WTC11 (cell line): ENCODE measurements at regions not wholly inside any gene's neighbourhood (a gene's known extent, or its start where the extent isn't known, plus 50 kb on each side); places are given as distances from the start of the nearest gene placed in this dataset.

Source experiments
- ATAC-seq: fragments of 200-7000 bp; cut with Tn5 transposase; 2 replicates; pipeline ENCODE4 v1.10.0; 2021; ENCODE audit warnings: mild to moderate bottlenecking, moderate library complexity
- CTCF ChIA-PET: fragments of 300-600 bp; sonication (Branson Sonifier 250); formaldehyde crosslinking; loops from one replicate; lab custom pipeline; 2021; ENCODE audit warnings: antibody characterized with exemption; lab: Charles Lee
- POLR2A ChIA-PET: fragments of 350-600 bp; sonication (Branson Sonifier 250); formaldehyde crosslinking; loops from one replicate; lab custom pipeline; 2021; ENCODE audit warnings: antibody characterized with exemption; lab: Charles Lee
- DNase-seq: peaks from one replicate; pipeline ENCODE4 v3.0.0; 2021; ENCODE audit warnings: low spot score
- H3K27ac Mint-ChIP-seq: 2 replicates; pipeline ENCODE4 v1.8.0; 2021; ENCODE audit warnings: mixed read lengths
- H3K27me3 Mint-ChIP-seq: 2 replicates; pipeline ENCODE4 v1.8.0; 2021; ENCODE audit warnings: low read depth, mild to moderate bottlenecking, moderate library complexity, mixed read lengths
- H3K36me3 Mint-ChIP-seq: 2 replicates; pipeline ENCODE4 v1.8.0; 2021; ENCODE audit warnings: mixed read lengths
- H3K4me1 Mint-ChIP-seq: 2 replicates; pipeline ENCODE4 v1.8.0; 2022; ENCODE audit warnings: mixed read lengths
- H3K4me3 Mint-ChIP-seq: 2 replicates; pipeline ENCODE4 v1.8.0; 2021; ENCODE audit warnings: mild to moderate bottlenecking, moderate library complexity, mixed read lengths
- H3K9me3 Mint-ChIP-seq: 2 replicates; pipeline ENCODE4 v1.8.0; 2021; ENCODE audit warnings: mixed read lengths
- AFF4 ChIP-seq: sonication (generic); formaldehyde crosslinking; IDR thresholded peaks from 2 replicates; pipeline ENCODE4 v1.8.1; 2023; ENCODE audit warnings: mild to moderate bottlenecking, missing genetic modification reagents, borderline replicate concordance
- ATF1 ChIP-seq: sonication (generic); formaldehyde crosslinking; IDR thresholded peaks from 2 replicates; pipeline ENCODE4 v1.8.1; 2023; ENCODE audit warnings: mild to moderate bottlenecking, moderate library complexity, missing genetic modification reagents
- CREM ChIP-seq: sonication (generic); formaldehyde crosslinking; IDR thresholded peaks from 2 replicates; pipeline ENCODE4 v1.8.1; 2022; ENCODE audit warnings: mild to moderate bottlenecking, missing genetic modification reagents, moderate library complexity
- E2F5 ChIP-seq: sonication (generic); formaldehyde crosslinking; IDR thresholded peaks from 2 replicates; pipeline ENCODE4 v1.8.1; 2022; ENCODE audit warnings: mild to moderate bottlenecking, moderate library complexity, missing genetic modification reagents
- EMX1 ChIP-seq: fragments of 250-450 bp; sonication (Bioruptor Pico); IDR thresholded peaks from 2 replicates; pipeline ENCODE4 v1.8.0; 2021; ENCODE audit warnings: mild to moderate bottlenecking
- FOXK1 ChIP-seq: sonication (generic); formaldehyde crosslinking; IDR thresholded peaks from 2 replicates; pipeline ENCODE4 v1.8.0; 2022; ENCODE audit warnings: mild to moderate bottlenecking, moderate library complexity, missing genetic modification reagents
- GRHL2 ChIP-seq: fragments of 250-450 bp; sonication (Bioruptor Pico); IDR thresholded peaks from 2 replicates; pipeline ENCODE4 v1.8.0; 2022; ENCODE audit warnings: mild to moderate bottlenecking, moderate library complexity; ENCODE audit not compliant: insufficient replicate concordance, severe bottlenecking
- IRF1 ChIP-seq: sonication (generic); formaldehyde crosslinking; IDR thresholded peaks from 2 replicates; pipeline ENCODE4 v1.8.0; 2023; ENCODE audit warnings: missing genetic modification reagents
- KAT7 ChIP-seq: sonication (generic); formaldehyde crosslinking; IDR thresholded peaks from 2 replicates; pipeline ENCODE4 v1.8.1; 2023; ENCODE audit warnings: missing genetic modification reagents, mild to moderate bottlenecking, borderline replicate concordance
- NR2C2 ChIP-seq: sonication (generic); formaldehyde crosslinking; IDR thresholded peaks from 2 replicates; pipeline ENCODE4 v1.8.0; 2022; ENCODE audit warnings: mild to moderate bottlenecking, missing genetic modification reagents
- SOX15 ChIP-seq: fragments of 250-450 bp; sonication (Bioruptor Pico); IDR thresholded peaks from 2 replicates; pipeline ENCODE4 v1.9.0; 2021; ENCODE audit warnings: mild to moderate bottlenecking
- TEAD4 ChIP-seq: sonication (generic); formaldehyde crosslinking; IDR thresholded peaks from 2 replicates; pipeline ENCODE4 v1.8.0; 2022; ENCODE audit warnings: mild to moderate bottlenecking, missing genetic modification reagents
- TP53 ChIP-seq: sonication (generic); formaldehyde crosslinking; IDR thresholded peaks from 2 replicates; pipeline ENCODE4 v1.8.1; 2023; ENCODE audit warnings: mild to moderate bottlenecking, missing genetic modification reagents
- ZBTB21 ChIP-seq: sonication (generic); formaldehyde crosslinking; IDR thresholded peaks from 2 replicates; pipeline ENCODE4 v1.8.1; 2023; ENCODE audit warnings: mild to moderate bottlenecking, missing genetic modification reagents, borderline replicate concordance
- ZNF232 ChIP-seq: sonication (generic); formaldehyde crosslinking; IDR thresholded peaks from 2 replicates; pipeline ENCODE4 v1.8.0; 2022; ENCODE audit warnings: mild to moderate bottlenecking, missing genetic modification reagents
- ZNF263 ChIP-seq: sonication (generic); formaldehyde crosslinking; IDR thresholded peaks from 2 replicates; pipeline ENCODE4 v1.8.1; 2022; ENCODE audit warnings: low read depth, mild to moderate bottlenecking, moderate library complexity, missing genetic modification reagents
- ZNF317 ChIP-seq: sonication (generic); formaldehyde crosslinking; IDR thresholded peaks from 2 replicates; pipeline ENCODE4 v1.8.1; 2023; ENCODE audit warnings: low read depth, mild to moderate bottlenecking, moderate library complexity, missing genetic modification reagents, borderline replicate concordance
- TF ChIP-seq, protein P1 (sequence below): sonication (generic); formaldehyde crosslinking; IDR thresholded peaks from 2 replicates; pipeline ENCODE4 v1.8.1; 2022; ENCODE audit warnings: low read depth, mild to moderate bottlenecking, moderate library complexity, missing genetic modification reagents, borderline replicate concordance
- TF ChIP-seq, protein P2 (sequence below): sonication (generic); formaldehyde crosslinking; IDR thresholded peaks from 2 replicates; pipeline ENCODE4 v1.8.1; 2023; ENCODE audit warnings: mild to moderate bottlenecking, missing genetic modification reagents, moderate library complexity
- TF ChIP-seq, protein P3 (sequence below): fragments of 250-450 bp; sonication (Bioruptor Pico); IDR thresholded peaks from 2 replicates; pipeline ENCODE4 v1.8.0; 2021; ENCODE audit warnings: mild to moderate bottlenecking
- TF ChIP-seq, protein P4 (sequence below): sonication (generic); formaldehyde crosslinking; IDR thresholded peaks from 2 replicates; pipeline ENCODE4 v1.8.1; 2023; ENCODE audit warnings: mild to moderate bottlenecking, missing genetic modification reagents, moderate library complexity
- TF ChIP-seq, protein P5 (sequence below): sonication (generic); formaldehyde crosslinking; IDR thresholded peaks from 2 replicates; pipeline ENCODE4 v1.8.0; 2023; ENCODE audit warnings: mild to moderate bottlenecking, missing genetic modification reagents

GRCh38 chr4:30601070-30601865 lies 118.9 kb upstream of the PCDH7 start (continued):
- TF ChIP-seq, protein P1, sequence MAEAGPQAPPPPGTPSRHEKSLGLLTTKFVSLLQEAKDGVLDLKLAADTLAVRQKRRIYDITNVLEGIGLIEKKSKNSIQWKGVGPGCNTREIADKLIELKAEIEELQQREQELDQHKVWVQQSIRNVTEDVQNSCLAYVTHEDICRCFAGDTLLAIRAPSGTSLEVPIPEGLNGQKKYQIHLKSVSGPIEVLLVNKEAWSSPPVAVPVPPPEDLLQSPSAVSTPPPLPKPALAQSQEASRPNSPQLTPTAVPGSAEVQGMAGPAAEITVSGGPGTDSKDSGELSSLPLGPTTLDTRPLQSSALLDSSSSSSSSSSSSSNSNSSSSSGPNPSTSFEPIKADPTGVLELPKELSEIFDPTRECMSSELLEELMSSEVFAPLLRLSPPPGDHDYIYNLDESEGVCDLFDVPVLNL (CRISPR knock-in tag), result no peak
- TF ChIP-seq IRF1 (CRISPR knock-in tag) (no peak), TP53 (CRISPR knock-in tag) (no peak), CREM (CRISPR knock-in tag) (no peak), AFF4 (CRISPR knock-in tag) (no peak), ZBTB21 (no peak)

- Mint-ChIP-seq H3K27ac (no peak overlapping the region), H3K9me3 (peaks cover 9% of the 10 kb centered on the region)
- no peak for TF ChIP-seq GRHL2
- TF ChIP-seq TEAD4 (CRISPR knock-in tag), result no peak
- no peak for TF ChIP-seq ZNF232 (CRISPR knock-in tag)
- no peak for TF ChIP-seq ZNF263 (CRISPR knock-in tag)
- TF ChIP-seq FOXK1, result no peak
- TF ChIP-seq KAT7, result no peak
- TF ChIP-seq ZNF317 (CRISPR knock-in tag), result no peak
- TF ChIP-seq, protein P2, sequence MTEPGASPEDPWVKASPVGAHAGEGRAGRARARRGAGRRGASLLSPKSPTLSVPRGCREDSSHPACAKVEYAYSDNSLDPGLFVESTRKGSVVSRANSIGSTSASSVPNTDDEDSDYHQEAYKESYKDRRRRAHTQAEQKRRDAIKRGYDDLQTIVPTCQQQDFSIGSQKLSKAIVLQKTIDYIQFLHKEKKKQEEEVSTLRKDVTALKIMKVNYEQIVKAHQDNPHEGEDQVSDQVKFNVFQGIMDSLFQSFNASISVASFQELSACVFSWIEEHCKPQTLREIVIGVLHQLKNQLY (CRISPR knock-in tag), result no peak
- TF ChIP-seq SOX15 (CRISPR knock-in tag), result no peak
- TF ChIP-seq, protein P3, sequence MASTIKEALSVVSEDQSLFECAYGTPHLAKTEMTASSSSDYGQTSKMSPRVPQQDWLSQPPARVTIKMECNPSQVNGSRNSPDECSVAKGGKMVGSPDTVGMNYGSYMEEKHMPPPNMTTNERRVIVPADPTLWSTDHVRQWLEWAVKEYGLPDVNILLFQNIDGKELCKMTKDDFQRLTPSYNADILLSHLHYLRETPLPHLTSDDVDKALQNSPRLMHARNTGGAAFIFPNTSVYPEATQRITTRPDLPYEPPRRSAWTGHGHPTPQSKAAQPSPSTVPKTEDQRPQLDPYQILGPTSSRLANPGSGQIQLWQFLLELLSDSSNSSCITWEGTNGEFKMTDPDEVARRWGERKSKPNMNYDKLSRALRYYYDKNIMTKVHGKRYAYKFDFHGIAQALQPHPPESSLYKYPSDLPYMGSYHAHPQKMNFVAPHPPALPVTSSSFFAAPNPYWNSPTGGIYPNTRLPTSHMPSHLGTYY (CRISPR knock-in tag), result no peak
- TF ChIP-seq EMX1 (CRISPR knock-in tag), result no peak
- TF ChIP-seq, protein P4, sequence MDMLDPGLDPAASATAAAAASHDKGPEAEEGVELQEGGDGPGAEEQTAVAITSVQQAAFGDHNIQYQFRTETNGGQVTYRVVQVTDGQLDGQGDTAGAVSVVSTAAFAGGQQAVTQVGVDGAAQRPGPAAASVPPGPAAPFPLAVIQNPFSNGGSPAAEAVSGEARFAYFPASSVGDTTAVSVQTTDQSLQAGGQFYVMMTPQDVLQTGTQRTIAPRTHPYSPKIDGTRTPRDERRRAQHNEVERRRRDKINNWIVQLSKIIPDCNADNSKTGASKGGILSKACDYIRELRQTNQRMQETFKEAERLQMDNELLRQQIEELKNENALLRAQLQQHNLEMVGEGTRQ (CRISPR knock-in tag), result no peak
- TF ChIP-seq E2F5 (CRISPR knock-in tag), result no peak
- TF ChIP-seq NR2C2 (CRISPR knock-in tag), result no peak
- TF ChIP-seq ATF1 (CRISPR knock-in tag), result no peak
- TF ChIP-seq, protein P5, sequence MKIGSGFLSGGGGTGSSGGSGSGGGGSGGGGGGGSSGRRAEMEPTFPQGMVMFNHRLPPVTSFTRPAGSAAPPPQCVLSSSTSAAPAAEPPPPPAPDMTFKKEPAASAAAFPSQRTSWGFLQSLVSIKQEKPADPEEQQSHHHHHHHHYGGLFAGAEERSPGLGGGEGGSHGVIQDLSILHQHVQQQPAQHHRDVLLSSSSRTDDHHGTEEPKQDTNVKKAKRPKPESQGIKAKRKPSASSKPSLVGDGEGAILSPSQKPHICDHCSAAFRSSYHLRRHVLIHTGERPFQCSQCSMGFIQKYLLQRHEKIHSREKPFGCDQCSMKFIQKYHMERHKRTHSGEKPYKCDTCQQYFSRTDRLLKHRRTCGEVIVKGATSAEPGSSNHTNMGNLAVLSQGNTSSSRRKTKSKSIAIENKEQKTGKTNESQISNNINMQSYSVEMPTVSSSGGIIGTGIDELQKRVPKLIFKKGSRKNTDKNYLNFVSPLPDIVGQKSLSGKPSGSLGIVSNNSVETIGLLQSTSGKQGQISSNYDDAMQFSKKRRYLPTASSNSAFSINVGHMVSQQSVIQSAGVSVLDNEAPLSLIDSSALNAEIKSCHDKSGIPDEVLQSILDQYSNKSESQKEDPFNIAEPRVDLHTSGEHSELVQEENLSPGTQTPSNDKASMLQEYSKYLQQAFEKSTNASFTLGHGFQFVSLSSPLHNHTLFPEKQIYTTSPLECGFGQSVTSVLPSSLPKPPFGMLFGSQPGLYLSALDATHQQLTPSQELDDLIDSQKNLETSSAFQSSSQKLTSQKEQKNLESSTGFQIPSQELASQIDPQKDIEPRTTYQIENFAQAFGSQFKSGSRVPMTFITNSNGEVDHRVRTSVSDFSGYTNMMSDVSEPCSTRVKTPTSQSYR, result no peak
Observed at GRCh38 chr4:30605616-30606190, 114.5 kb upstream of the PCDH7 start.

More at GRCh38 chr4:30605616-30606190, 114.5 kb upstream of the PCDH7 start:
- no peak for DNase-seq
- ChIA-PET POLR2A (no interaction called here), CTCF (no interaction called here)
- ATAC-seq, result no peak
- Mint-ChIP-seq H3K27me3 (no peaks in the 10 kb centered on the region), H3K4me1 (peaks cover 12% of the 10 kb centered on the region), H3K36me3 (no peaks in the 10 kb centered on the region), H3K4me3 (no peak overlapping the region)
